NCI-H1436 treated with DMSO at 0.1 percent for 48 hours (cell line): ENCODE measurements at regions not wholly inside any gene's neighbourhood (a gene's known extent, or its start where the extent isn't known, plus 50 kb on each side); places are given as distances from the start of the nearest gene placed in this dataset.
"Not testable (repeated sequence)": the region's sequence is repeated elsewhere in the genome, so short reads cannot be mapped to it uniquely, and the experiment has no call there.

ENCODE experiments used
- DNase-seq: peaks from one replicate; lab custom pipeline; 2025; lab: John Stamatoyannopoulos, UW

DNA sequence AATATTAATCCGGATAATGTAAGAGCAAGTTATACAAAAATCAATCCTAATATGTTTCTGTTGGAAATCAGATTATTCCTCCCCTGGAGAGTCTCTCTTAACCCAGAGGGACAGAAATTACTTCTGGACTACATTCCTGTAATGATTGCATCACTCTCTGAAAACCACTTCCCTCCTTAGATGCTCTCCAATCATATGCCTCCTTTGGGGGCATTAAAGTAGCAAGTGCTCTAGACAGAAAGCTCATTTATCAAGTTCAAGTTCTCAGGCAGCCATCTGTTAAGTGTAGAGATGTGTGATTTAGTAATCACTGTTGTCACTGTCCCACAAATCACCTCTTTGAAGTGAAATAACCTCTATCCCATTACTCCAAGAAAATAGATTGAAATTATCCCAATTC, 247.1 kb downstream of the SLCO4C1 start:
- peak; percentile 84 for DNase-seq

DNA sequence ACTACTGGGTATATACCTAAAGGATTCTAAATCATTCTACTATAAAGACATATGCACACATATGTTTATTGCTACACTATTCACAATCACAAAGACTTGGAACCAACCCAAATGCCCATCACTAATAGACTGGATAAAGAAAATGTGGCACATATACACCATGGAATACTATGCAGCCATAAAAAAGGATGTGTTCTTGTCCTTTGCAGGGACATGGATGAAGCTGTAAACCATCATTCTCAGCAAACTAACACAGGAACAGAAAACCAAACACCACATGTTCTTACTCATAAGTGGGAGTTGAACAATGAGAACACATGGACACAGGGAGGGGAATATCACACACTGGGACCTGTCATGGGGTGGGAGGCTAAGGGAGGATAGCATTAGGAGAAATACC, 249.0 kb downstream of the SLCO4C1 start:
- DNase-seq: not testable (repeated sequence)

- no peak for DNase-seq
Measured at GRCh38 chr5:102040326-102040725, 255.8 kb downstream of the SLCO4C1 start.

DNA sequence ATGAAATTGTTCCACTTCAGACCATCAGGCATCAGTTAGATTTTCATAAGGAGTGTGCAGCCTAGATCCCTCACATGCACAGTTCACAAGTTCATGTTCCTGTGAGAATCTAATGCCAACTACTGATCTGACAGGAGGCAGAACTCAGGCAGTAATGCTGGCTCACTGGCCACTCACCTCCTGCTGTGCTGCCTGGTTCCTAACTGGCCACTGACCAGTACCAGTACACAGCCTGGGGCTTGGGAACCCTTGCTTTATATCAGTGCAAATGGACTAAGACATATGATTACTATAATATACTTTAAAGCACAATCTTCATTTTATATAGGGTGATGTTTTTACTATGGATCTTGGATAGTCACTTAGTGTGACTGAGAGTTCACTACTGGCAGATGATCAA, 259.2 kb downstream of the SLCO4C1 start:
- no peak for DNase-seq

- DNase-seq: no peak
Measured at GRCh38 chr5:102031711-102032110, 264.4 kb downstream of the SLCO4C1 start.

GRCh38 chr5:102018690-102019089, 277.4 kb downstream of the SLCO4C1 start:
- DNase-seq: no peak

GRCh38 chr5:102018279-102018678, 277.8 kb downstream of the SLCO4C1 start:
- no peak for DNase-seq

- DNase-seq: no peak
Measured at GRCh38 chr5:102014371-102014770, 281.7 kb downstream of the SLCO4C1 start.

DNA sequence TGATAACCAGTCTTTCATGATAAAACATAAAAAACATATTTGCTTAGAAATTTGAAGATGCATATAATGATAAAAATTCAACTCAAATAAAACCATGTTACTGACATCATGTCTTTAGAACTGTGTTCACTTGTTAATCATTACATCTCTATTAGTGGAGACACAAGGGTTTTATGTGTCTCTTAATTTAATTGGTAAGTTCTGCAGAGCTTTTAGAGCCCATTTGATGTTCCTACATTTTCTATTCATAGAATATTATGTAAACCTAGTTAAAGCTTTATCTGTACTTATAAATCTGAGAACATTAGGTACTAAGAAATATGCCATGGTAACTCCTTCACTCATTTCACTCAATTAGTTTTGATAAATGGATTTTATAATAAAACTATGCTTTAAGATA, 285.4 kb downstream of the SLCO4C1 start:
- DNase-seq: no peak

- no peak for DNase-seq
Measured at GRCh38 chr5:101997235-101997634, 298.8 kb downstream of the SLCO4C1 start.

DNA sequence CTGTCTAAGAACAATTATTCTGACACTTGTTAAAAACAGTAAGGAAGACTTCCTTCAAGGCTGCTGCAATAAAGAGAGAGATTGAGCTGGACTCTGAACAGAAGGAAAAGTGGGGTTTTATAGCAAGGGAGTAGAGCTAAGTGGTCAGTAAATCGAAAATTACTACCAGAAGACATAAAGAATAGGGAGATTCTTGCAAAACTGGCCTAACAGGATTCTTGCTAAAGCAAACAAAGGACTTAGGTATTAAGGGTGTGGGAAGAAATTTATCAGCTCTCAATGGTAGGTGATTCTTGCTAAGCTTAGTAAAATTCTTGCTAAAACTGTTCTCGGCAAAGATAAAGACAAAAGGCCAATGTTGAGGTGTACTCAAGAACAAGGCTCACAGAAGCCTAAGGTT, 300.5 kb downstream of the SLCO4C1 start:
- DNase-seq: no peak

DNA sequence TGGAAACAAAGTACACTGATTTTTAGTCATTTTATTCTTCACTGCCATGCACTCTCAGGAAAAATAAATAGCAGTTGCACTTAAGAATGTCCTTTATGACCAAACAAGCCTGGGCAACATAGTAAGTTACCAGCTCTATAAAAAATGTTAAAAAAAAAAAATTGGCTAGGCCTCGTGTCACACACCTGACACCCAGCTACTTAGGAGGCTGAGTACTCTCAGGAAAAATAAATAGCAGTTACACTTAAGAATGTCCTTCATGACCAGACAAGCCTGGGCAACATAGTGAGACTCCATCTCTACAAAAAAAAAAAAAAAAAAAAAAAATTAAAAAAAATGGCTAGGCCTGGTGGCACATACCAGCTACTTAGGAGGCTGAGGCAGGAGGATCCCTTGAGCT, 304.6 kb downstream of the SLCO4C1 start:
- DNase-seq: no peak

DNA sequence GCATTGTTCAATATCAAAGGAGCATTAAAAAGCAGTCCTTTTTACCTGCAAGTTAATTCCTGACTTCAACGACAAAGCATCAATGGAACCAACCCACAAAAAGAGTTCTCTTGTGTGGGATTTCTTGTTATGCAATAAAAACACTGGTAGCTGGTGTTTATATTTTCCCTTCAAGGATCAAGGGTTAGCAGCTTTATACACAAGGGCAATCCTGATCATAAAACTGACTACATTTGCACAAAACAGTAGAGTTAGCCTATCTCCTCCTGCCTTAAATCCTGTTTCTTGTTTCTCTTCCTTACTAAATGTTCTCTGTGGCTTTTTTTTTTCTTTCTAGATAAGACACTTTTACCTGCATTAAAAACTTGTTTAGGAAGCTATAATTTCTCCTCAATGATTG, 306.4 kb downstream of the SLCO4C1 start:
- DNase-seq: no peak

DNA sequence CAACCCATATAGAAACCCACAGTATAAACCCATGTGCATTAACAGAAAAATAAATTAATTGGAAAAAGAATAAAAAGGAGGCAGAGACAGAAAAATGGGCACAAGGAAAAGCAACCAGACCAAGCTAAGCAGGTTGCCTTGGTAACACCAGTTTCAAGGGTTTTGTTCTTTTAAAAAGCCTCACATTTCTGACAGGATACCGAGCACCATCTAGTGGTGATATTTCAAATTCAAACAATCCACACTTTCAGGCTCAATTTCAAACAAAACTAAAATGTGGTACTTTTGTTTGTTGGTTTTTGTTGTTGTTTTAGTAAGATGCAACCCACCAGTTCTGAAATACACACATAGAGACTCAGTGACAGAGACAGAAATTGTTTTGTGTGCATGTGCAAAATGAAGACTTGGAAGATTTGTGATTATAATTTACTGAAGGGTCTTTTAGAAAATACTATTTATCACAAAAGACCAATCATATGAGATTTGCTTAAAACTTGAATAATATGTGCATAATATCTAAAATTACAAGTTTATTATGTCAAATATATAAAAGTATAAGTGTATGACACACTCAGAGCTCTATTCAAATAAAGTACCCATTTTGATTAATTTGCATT, 318.2 kb downstream of the SLCO4C1 start:
- peak; percentile 50 for DNase-seq

GRCh38 chr5:101976933-101977332, 319.2 kb downstream of the SLCO4C1 start:
- no peak for DNase-seq

- DNase-seq: no peak
Measured at GRCh38 chr5:101969742-101970141, 326.3 kb downstream of the SLCO4C1 start.

- DNase-seq: no peak
Measured at GRCh38 chr5:101966476-101966875, 329.6 kb downstream of the SLCO4C1 start.

GRCh38 chr5:101955891-101956290, 340.2 kb downstream of the SLCO4C1 start:
- no peak for DNase-seq

DNA sequence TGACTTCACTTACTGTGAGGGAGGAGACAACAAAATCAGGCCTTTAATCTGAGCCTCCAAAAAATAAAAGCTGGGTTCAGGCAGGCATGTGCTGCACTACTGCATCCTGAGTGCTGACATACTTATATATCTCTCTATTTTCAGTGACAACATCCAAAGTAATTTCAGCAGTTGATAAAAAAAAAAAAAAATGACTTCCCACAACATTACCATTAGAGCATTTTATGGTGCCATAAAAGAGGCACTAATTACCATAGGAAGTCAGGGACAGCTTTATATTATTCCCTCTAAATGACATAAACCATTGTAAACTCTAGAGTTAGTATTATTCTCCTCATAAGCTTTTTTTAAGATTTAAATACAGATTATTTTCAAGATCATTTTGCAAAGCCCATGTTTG, 346.1 kb downstream of the SLCO4C1 start:
- DNase-seq: no peak

DNA sequence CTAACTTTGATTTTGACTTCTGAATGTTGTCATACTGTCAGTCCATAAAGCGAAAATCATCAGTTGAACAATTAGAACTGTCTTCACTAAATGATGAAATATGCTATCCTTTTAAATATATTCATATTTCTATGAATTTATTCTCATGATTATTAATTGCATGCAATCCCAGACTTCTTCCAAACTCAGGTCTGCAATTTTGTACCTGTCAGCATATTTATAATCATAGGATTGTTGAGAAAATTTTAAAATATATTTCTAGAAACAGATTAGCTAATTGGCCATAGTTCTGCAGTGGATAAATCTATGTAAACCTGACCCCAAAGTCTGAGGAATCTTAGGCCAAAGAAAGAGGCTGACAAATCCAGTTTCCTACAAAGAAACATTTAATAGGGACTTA, 347.5 kb downstream of the SLCO4C1 start:
- no peak for DNase-seq

GRCh38 chr5:101943784-101944183, 352.3 kb downstream of the SLCO4C1 start:
- no peak for DNase-seq

- DNase-seq: peak; percentile 9
Measured at GRCh38 chr5:101942321-101942882, 353.7 kb downstream of the SLCO4C1 start.

DNA sequence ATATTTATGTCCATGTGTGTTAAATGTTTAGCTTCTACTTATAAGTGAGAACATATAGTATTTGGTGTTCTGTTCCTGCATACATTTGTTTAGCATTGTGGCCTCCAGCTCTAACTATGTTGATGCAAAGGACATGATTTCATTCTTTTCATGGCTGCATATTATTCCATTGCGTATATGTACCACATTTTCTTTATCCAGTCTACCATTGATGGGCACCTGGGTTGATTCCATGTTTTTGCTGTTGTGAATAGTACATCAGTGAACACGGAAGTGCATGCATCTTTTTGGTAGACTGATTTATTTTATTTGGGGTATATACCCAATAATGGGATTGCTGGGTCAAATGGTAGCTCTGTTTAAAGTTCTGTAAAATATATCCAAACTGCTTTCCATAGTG, 359.0 kb downstream of the SLCO4C1 start:
- no peak for DNase-seq

- DNase-seq: no peak
Measured at GRCh38 chr5:101935086-101935485, 361.0 kb downstream of the SLCO4C1 start.
